Activated CD4-positive, alpha-beta T cell treated with anti-CD3 and anti-CD28 coated beads, Interleukin-2, amount 50 U/mL, for 24 hours (primary cell): ENCODE measurements at regions not wholly inside any gene's neighbourhood (a gene's known extent, or its start where the extent isn't known, plus 50 kb on each side); places are given as distances from the start of the nearest gene placed in this dataset.

Experiments used
- DNase-seq, 2 donors: peaks; one replicate each; pipeline ENCODE4 v3.0.0-alpha.2; 2020; ENCODE audit warnings: low read depth in 1 of 2, low spot score in 1 of 2

- DNase-seq, result no peak
Observed at GRCh38 chr18:72692086-72692485, 147.9 kb upstream of the CBLN2 start.

DNA sequence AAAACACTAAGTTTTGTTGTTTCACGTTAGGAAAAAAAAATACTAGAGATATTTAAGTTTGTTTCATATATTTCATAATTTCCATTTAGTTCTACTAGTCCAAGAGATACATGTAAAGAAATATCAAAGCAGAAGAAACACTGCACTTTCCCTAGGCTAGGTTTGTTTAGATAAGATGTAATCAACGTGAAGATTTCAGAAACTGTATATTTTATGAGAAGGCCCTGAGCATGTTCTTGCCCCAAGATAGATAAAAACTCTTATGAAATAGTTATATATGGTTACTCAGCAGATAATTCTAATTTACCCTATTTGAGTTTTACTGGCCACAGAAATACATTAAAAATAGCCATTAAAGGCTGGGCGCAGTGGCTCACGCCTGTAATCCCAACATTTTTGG lies 143.6 kb upstream of the CBLN2 start:
- no peak for DNase-seq

GRCh38 chr18:72675394-72675793 lies 131.3 kb upstream of the CBLN2 start:
- DNase-seq, result no peak

DNA sequence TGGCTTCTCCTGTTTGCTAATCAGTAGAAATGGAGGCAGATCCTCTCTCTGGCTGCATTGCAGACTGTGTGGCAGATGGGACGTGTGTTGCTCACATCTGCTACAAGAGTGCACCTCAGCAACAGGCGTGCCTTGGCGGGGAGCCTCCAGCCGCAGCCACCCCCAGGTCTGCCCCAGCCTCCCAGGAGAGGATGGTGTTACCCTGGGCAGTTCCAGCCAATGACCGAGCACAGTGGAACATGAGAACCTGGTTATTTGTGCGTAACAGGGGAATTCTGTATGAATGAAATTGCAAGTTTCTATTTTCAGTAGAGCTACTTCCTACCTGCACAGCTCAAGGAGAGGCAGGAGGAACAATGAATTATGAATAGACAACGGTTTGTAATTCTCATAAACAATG lies 130.6 kb upstream of the CBLN2 start:
- DNase-seq, result no peak

DNA sequence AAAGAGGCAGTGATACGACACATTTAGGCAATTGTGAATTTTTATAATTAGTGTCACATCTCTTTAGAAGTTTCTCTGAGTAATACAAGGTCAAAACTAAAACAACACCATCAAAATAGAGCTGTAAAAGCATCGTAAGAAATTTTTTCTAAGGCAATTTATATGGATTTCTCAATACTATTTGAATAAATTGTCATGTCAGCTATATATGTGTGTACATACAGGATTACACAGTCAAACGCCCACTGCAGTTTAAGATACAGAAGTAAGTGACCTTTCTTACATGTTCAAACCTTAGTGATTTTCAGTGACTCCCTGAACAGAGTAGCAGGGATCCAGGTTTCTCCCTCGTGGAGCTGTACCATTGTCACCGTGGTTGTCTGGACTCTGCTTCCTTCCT lies 129.1 kb upstream of the CBLN2 start:
- DNase-seq, result no peak

GRCh38 chr18:72672364-72673184 lies 128.4 kb upstream of the CBLN2 start:
- no peak for DNase-seq

DNA sequence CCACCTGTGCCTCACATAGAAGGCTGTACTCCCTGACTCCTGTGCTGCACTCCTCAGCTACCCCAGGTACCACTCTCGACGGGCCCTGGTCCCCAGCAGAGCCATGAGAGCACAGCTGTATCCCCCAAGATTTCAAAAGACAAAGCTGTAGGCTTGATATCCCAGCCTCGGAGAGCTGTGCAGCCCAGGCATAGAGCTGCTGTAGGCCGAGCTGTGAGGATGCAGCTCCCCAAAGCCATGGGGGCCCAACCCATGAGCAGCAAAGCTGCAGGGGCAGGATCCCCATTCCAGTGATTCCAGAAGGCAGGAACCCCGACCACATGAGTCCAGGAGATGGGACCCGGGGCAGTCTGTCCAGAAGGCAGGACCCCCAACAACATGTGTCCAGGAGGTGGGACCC lies 123.8 kb upstream of the CBLN2 start:
- DNase-seq, result no peak

- DNase-seq, result peak in 1 of 2 donors; percentile 17
Observed at GRCh38 chr18:72652990-72653593, 109.0 kb upstream of the CBLN2 start.

DNA sequence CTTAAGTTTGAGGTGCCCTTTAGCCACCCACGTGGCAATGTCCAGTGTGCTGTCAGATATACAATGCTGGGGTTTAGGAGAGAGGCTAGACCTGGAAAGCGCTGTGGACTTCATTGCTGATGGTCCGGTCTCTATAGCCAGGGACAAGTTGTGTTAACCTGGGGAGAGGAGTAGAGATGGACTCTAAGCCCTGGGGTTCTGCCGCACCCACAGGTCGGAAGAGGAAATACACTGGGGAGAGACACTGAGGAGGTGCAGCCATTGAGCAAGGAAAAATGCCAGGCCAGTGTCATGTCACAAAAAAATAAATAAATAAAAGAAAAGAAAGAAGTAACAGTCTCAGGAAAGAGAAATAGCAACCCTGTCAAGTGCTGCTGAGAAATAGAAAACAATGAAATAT lies 106.9 kb upstream of the CBLN2 start:
- no peak for DNase-seq

DNA sequence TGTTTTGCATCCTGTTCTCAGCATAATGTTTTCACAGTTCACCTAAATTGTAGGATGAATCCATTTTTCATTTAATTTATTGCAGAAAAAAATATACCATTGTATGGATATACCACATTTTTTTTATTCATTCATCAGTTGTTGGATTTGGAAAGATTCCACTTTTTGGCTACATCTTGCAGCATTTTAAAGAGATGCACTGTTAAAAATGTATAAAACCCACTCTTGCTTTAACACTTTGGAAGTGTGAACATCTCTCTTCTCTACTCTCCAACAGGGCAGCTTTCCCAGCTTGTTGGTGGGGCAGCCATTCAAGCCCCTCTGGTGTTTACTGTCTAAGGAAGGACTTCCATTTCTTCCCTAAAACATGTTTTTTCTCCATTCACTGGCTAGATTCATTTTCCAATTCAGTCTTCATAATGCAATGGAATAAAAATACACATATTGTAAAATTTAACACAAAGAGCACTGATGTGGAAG lies 104.4 kb upstream of the CBLN2 start:
- DNase-seq, result no peak

DNA sequence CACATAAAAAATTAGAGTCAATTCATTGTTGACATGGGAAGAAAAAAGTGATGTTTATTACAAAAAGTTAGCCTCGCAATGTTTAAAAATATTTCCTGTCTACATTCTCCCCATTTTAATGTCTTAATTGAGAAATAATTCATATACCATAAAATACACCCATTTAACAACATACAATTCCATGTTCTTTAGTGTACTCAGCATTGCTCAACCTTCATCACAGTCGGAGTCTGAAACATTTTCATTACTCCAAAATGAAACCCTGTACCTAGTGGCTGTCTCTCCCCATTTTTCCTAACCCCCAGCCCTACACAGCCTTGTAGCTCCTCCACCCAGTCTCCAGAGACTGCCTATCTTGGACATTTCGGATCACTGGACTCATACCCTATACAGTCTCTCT lies 103.9 kb upstream of the CBLN2 start:
- DNase-seq, result no peak

DNA sequence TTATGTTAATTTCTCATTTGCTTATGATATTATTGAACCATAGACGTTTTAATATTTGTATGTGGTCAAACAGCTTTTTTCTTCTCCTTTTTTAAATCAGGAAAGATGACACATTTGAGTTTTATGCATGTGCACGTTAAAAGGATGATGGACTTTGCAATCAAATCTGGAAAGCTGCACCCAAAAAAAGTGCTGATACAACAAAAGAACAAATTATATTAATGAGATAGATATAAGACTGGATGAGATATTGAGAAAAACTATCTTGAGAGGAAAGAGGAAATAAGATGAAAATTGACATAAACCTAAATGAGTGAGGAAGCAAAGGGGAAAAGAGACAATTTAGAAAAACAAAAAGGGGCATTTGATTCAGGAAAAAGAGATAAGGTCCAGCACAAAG lies 96.4 kb upstream of the CBLN2 start:
- DNase-seq, result no peak

DNA sequence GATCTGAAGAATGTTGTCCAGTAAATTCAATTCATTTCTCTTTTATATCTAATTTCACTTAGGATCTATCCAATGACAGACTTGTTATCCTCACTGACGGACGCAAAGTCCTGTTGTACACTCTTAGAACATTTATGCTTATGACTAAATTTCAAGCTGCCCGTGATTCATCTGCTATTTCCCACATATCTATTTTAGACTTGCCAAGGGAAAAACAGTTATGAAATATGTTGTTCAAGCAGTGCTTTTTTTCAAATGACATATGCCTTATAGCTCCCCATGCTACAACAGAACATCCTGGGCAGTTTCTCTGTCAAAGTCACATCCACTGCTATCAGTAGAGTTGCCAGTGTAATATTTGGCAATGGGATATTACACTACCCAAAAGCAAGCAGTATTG lies 94.2 kb upstream of the CBLN2 start:
- DNase-seq, result no peak

- DNase-seq, result no peak
Observed at GRCh38 chr18:72637721-72638120, 93.6 kb upstream of the CBLN2 start.

DNA sequence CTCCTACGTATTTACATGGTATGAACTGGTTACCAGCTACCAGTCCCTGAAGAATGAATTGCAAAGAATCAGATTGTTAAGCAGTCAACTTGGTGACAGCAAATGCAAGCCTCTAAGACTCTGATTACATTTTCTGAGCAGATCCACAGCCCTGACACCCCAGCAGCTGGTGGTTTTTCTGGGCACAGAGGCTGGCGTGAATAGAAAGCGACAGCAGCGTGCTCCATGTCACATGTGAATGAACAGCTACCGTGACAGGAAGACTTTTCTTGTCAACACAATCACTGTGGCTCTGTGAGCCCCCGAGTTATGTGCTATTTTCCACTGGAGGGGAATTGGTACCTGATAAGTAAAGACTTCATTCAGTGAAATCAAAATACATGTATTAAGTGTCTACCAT lies 93.2 kb upstream of the CBLN2 start:
- no peak for DNase-seq

GRCh38 chr18:72636611-72637010 lies 92.5 kb upstream of the CBLN2 start:
- no peak for DNase-seq

DNA sequence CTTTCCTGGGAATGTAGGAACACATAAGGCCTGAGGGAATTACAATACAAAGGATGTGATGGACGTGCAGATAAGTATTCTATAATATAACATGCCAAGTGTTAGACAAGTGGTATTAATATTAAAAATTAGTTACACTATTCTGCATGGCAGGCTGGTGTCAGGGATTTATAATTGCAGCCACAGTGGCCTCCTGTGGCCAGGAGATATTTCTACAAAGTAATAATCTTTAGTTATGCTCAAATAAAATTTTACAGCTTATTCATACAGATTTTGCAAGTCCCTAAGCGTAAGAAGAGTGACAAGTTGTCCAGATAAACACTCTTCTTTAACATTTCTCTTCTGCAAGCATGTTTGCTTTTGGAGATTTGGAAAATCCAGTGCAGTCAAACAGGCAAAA lies 90.4 kb upstream of the CBLN2 start:
- DNase-seq, result no peak

- no peak for DNase-seq
Observed at GRCh38 chr18:72630991-72631390, 86.8 kb upstream of the CBLN2 start.

DNA sequence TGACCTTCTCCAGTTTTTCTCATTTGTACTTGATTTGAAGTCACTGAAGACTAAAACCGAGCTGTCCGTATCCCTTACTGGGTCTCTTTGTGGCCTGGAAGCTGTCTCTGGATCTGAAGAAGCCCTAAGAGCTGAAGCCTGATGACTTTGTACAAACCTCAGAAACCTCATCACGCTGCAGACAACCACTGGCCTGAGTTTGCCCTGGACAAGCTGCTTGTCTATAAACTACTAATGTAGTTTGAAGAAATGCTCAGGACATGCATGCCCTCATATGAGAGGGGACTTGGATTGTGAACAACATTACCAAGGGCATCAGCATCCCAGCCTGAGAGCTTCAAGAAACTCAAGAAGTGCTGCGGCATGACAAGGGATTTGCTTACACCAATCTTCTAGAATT lies 79.3 kb upstream of the CBLN2 start:
- no peak for DNase-seq

- no peak for DNase-seq
Observed at GRCh38 chr18:72613534-72613930, 69.4 kb upstream of the CBLN2 start.

GRCh38 chr18:72612894-72613533 lies 68.9 kb upstream of the CBLN2 start:
- no peak for DNase-seq

GRCh38 chr18:72605376-72605775 lies 61.2 kb upstream of the CBLN2 start:
- no peak for DNase-seq
